Testis (tissue), 2 donors: ENCODE measurements at regions not wholly inside any gene's neighbourhood (a gene's known extent, or its start where the extent isn't known, plus 50 kb on each side); places are given as distances from the start of the nearest gene placed in this dataset.

Experiments used
- CTCF ChIP-seq, 3 experiments: fragments of 450-650 bp in 2 of 3; fragments of 200-600 bp in 1 of 3; sonication (generic) in 1 of 3; IDR thresholded peaks; one replicate each; pipeline ENCODE4 v1.5.1; 2016 to 2019; ENCODE audit warnings: antibody characterized with exemption in 3 of 3, mild to moderate bottlenecking in 2 of 3, moderate library complexity in 1 of 3
- POLR2A ChIP-seq: fragments of 450-650 bp; IDR thresholded peaks from one replicate; pipeline ENCODE4 v1.6.1; 2017; ENCODE audit warnings: antibody characterized with exemption, mild to moderate bottlenecking, moderate library complexity

GRCh38 chr17:77423589-77424451 is 283.1 kb downstream of the SEC14L1 start:
- no peak for TF ChIP-seq CTCF (IDR thresholded peaks at IDR 0.05)
- TF ChIP-seq POLR2A, result no peak
